Nephron progenitor cell (in vitro differentiated cells): ENCODE measurements at regions not wholly inside any gene's neighbourhood (a gene's known extent, or its start where the extent isn't known, plus 50 kb on each side); places are given as distances from the start of the nearest gene placed in this dataset.

Source experiments
- DNase-seq: peaks from one replicate; pipeline ENCODE4 v3.0.0; 2021
- H3K27ac Mint-ChIP-seq: 2 replicates; pipeline ENCODE4 v1.8.0; 2021; ENCODE audit warnings: mild to moderate bottlenecking, moderate library complexity, mixed read lengths
- H3K27me3 Mint-ChIP-seq: 2 replicates; pipeline ENCODE4 v1.8.0; 2021; ENCODE audit warnings: mild to moderate bottlenecking, low read depth, mixed read lengths; ENCODE audit not compliant: poor library complexity
- H3K36me3 Mint-ChIP-seq: 2 replicates; pipeline ENCODE4 v1.8.0; 2021; ENCODE audit warnings: low read depth, mixed read lengths
- H3K4me1 Mint-ChIP-seq: 2 replicates; pipeline ENCODE4 v1.8.0; 2021; ENCODE audit warnings: mixed read lengths
- H3K4me3 Mint-ChIP-seq: 2 replicates; pipeline ENCODE4 v1.8.0; 2021; ENCODE audit warnings: mild to moderate bottlenecking, moderate library complexity, mixed read lengths
- H3K9me3 Mint-ChIP-seq: 2 replicates; pipeline ENCODE4 v1.8.0; 2021; ENCODE audit warnings: mild to moderate bottlenecking, moderate library complexity, mixed read lengths
- TF ChIP-seq, protein P1 (sequence below): fragments of 200-600 bp; sonication (generic); IDR thresholded peaks from 2 replicates; pipeline ENCODE4 v1.5.0; 2021; ENCODE audit warnings: antibody characterized with exemption

GRCh38 chr2:181309586-181309985 lies 147.6 kb upstream of the ITGA4 start:
- Mint-ChIP-seq H3K4me3 (no peak overlapping the region), H3K9me3 (no peaks in the 10 kb centered on the region), H3K4me1 (peaks cover 20% of the 10 kb centered on the region), H3K36me3 (no peaks in the 10 kb centered on the region), H3K27ac (no peak overlapping the region), H3K27me3 (peaks cover 2% of the 10 kb centered on the region)
- DNase-seq = no peak
- TF ChIP-seq, protein P1, sequence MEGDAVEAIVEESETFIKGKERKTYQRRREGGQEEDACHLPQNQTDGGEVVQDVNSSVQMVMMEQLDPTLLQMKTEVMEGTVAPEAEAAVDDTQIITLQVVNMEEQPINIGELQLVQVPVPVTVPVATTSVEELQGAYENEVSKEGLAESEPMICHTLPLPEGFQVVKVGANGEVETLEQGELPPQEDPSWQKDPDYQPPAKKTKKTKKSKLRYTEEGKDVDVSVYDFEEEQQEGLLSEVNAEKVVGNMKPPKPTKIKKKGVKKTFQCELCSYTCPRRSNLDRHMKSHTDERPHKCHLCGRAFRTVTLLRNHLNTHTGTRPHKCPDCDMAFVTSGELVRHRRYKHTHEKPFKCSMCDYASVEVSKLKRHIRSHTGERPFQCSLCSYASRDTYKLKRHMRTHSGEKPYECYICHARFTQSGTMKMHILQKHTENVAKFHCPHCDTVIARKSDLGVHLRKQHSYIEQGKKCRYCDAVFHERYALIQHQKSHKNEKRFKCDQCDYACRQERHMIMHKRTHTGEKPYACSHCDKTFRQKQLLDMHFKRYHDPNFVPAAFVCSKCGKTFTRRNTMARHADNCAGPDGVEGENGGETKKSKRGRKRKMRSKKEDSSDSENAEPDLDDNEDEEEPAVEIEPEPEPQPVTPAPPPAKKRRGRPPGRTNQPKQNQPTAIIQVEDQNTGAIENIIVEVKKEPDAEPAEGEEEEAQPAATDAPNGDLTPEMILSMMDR = no peak

- no peak overlapping the region for H3K27ac Mint-ChIP-seq
- DNase-seq = no peak
- peaks cover 2% of the 10 kb centered on the region for H3K27me3 Mint-ChIP-seq
- no peaks in the 10 kb centered on the region for H3K9me3 Mint-ChIP-seq
- TF ChIP-seq, protein P1 = no peak
- no peaks in the 10 kb centered on the region for H3K36me3 Mint-ChIP-seq
- H3K4me3 Mint-ChIP-seq = no peak overlapping the region
- H3K4me1 Mint-ChIP-seq = peaks cover 14% of the 10 kb centered on the region
Observed at GRCh38 chr2:181310967-181311366, 146.2 kb upstream of the ITGA4 start.

DNA sequence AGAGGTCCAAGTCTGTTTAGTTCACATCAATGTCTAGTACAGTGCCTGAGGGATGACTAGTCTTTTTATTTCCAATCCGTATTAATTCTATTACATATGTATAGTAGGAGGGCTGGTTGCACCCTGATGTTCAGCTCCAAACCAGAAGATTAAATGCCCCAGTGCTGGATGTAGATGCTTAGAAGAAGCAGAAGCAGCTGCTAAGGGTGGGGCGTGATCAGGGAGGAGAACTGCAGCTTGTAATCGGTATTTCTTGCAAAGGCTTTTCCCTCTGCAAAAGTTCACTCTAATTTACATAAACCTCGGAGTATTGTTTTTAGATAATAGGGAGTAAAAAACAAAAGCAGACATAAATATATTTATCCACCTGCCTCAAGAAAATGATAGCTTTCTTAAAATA lies 145.3 kb upstream of the ITGA4 start:
- TF ChIP-seq, protein P1 = no peak
- H3K27ac Mint-ChIP-seq = no peak overlapping the region
- DNase-seq = no peak

GRCh38 chr2:181312515-181312927 lies 144.7 kb upstream of the ITGA4 start:
- H3K4me1 Mint-ChIP-seq = no peaks in the 10 kb centered on the region
- no peak for DNase-seq
- TF ChIP-seq, protein P1 = no peak
- H3K36me3 Mint-ChIP-seq = no peaks in the 10 kb centered on the region
- no peak overlapping the region for H3K27ac Mint-ChIP-seq
- H3K4me3 Mint-ChIP-seq = no peak overlapping the region
- H3K27me3 Mint-ChIP-seq = peaks cover 2% of the 10 kb centered on the region
- H3K9me3 Mint-ChIP-seq = no peaks in the 10 kb centered on the region

More for the DNA sequence above, 145.3 kb upstream of the ITGA4 start:
- Mint-ChIP-seq H3K4me3 (no peak overlapping the region), H3K27me3 (peaks cover 2% of the 10 kb centered on the region), H3K4me1 (peaks cover 6% of the 10 kb centered on the region), H3K36me3 (no peaks in the 10 kb centered on the region), H3K9me3 (no peaks in the 10 kb centered on the region)

DNA sequence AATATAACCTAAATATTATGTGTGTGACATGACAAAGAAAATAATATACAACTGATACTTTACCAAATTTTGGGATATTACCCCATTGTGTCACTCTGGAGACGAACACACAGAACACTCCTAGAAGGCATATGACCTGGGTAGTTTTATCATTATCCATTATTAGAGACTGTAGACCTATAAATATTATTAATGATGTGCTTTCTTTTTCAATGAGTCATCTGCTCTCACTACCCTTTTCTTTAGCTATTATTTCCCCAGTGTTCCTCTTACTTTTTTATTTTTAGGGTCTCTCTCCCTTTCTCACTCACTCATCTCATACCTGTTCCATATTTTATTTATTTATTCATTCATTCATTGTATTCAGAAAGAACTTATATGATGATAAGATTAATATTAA lies 143.3 kb upstream of the ITGA4 start:
- no peak overlapping the region for H3K27ac Mint-ChIP-seq
- H3K9me3 Mint-ChIP-seq = no peaks in the 10 kb centered on the region
- TF ChIP-seq, protein P1 = no peak
- no peaks in the 10 kb centered on the region for H3K4me1 Mint-ChIP-seq
- no peak for DNase-seq
- H3K4me3 Mint-ChIP-seq = no peak overlapping the region
- H3K36me3 Mint-ChIP-seq = no peaks in the 10 kb centered on the region
- H3K27me3 Mint-ChIP-seq = no peaks in the 10 kb centered on the region

DNA sequence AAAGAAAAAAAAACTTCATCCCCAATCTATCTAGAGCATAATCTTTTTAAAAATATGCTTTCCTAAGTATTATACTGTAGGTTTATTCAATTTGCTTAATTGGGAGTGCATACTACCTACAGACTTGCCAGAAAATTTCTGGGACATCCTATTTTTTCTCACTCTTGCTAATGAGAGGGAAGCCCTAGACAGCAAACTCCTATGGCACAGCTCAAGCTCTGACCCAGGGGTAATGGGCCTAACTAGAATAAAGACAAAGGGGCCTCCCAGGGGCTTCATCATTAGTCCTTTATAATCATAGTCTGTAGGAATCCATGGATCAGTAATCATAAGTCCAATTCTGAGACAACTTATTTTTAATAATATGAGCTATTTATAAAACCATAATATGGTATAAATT lies 142.6 kb upstream of the ITGA4 start:
- no peaks in the 10 kb centered on the region for H3K4me1 Mint-ChIP-seq
- H3K9me3 Mint-ChIP-seq = no peaks in the 10 kb centered on the region
- H3K4me3 Mint-ChIP-seq = no peak overlapping the region
- no peaks in the 10 kb centered on the region for H3K36me3 Mint-ChIP-seq
- no peak for DNase-seq
- TF ChIP-seq, protein P1 = no peak
- no peaks in the 10 kb centered on the region for H3K27me3 Mint-ChIP-seq
- H3K27ac Mint-ChIP-seq = no peak overlapping the region
